Naive thymus-derived CD4-positive, alpha-beta T cell (primary cell): ENCODE measurements at regions not wholly inside any gene's neighbourhood (a gene's known extent, or its start where the extent isn't known, plus 50 kb on each side); places are given as distances from the start of the nearest gene placed in this dataset.

Experiments
- ATAC-seq: fragments of 150-1000 bp; cut with Tn5 transposase; 2 replicates; pipeline ENCODE4 v1.10.0; 2021; ENCODE audit warnings: mild to moderate bottlenecking, moderate library complexity
- CTCF ChIA-PET: fragments of 350-600 bp; sonication (Branson Sonifier 250); formaldehyde crosslinking; loops from one replicate; lab custom pipeline; 2021; ENCODE audit warnings: antibody characterized with exemption; lab: Charles Lee
- POLR2A ChIA-PET: fragments of 350-600 bp; sonication (Branson Sonifier 250); formaldehyde crosslinking; loops from one replicate; lab custom pipeline; 2021; ENCODE audit warnings: antibody characterized with exemption, inconsistent platforms; lab: Charles Lee
- DNase-seq, 9 donors: peaks; one replicate each; pipeline versions ENCODE4 v3.0.0 to v3.0.0-alpha.2; 2020 to 2022; ENCODE audit warnings: mixed read lengths in 1 of 9
- H3K27ac ChIP-seq: one replicate; pipeline ENCODE4 v1.7.0; 2013; ENCODE audit warnings: mild to moderate bottlenecking, low read depth, low read length, moderate library complexity
- H3K27me3 ChIP-seq, 2 donors: one replicate each; pipeline ENCODE4 v1.7.0; 2013; ENCODE audit warnings: low read length in 2 of 2, mild to moderate bottlenecking in 2 of 2, moderate library complexity in 2 of 2; ENCODE audit not compliant: control insufficient read depth in 2 of 2, insufficient read depth in 2 of 2
- H3K36me3 ChIP-seq, 3 experiments: 1 replicate in 2 of 3; 2 replicates in 1 of 3; pipeline ENCODE4 v1.7.0; 2013; ENCODE audit warnings: low read length in 3 of 3, mild to moderate bottlenecking in 3 of 3, moderate library complexity in 1 of 3; ENCODE audit not compliant: insufficient read depth in 3 of 3, control insufficient read depth in 2 of 3
- H3K4me1 ChIP-seq, 2 donors: one replicate each; pipeline ENCODE4 v1.7.0; 2013; ENCODE audit warnings: low read length in 2 of 2, mild to moderate bottlenecking in 2 of 2, moderate library complexity in 1 of 2; ENCODE audit not compliant: control insufficient read depth in 2 of 2, insufficient read depth in 2 of 2
- H3K4me3 ChIP-seq: 2 replicates; pipeline ENCODE4 v1.7.0; 2013; ENCODE audit warnings: mild to moderate bottlenecking, low read length
- H3K9me3 ChIP-seq, 3 experiments: 1 replicate in 2 of 3; 2 replicates in 1 of 3; pipeline ENCODE4 v1.7.0; 2013; ENCODE audit warnings: low read length in 3 of 3; ENCODE audit not compliant: control insufficient read depth in 2 of 3
- H3K27ac Mint-ChIP-seq, 9 donors: one replicate each; pipeline ENCODE4 v1.8.0; 2020 to 2022; ENCODE audit warnings: mixed read lengths in 9 of 9, mild to moderate bottlenecking in 8 of 9, moderate library complexity in 5 of 9, inconsistent platforms in 2 of 9
- H3K27me3 Mint-ChIP-seq, 5 donors: one replicate each; pipeline ENCODE4 v1.8.0; 2021 to 2022; ENCODE audit warnings: mixed read lengths in 5 of 5, mild to moderate bottlenecking in 1 of 5
- H3K36me3 Mint-ChIP-seq, 5 donors: one replicate each; pipeline ENCODE4 v1.8.0; 2020 to 2022; ENCODE audit warnings: mixed read lengths in 5 of 5, mild to moderate bottlenecking in 3 of 5, inconsistent platforms in 1 of 5
- H3K4me1 Mint-ChIP-seq, 7 donors: one replicate each; pipeline ENCODE4 v1.8.0; 2020 to 2022; ENCODE audit warnings: mixed read lengths in 7 of 7, mild to moderate bottlenecking in 3 of 7, inconsistent platforms in 1 of 7
- H3K4me3 Mint-ChIP-seq, 10 donors: one replicate each; pipeline ENCODE4 v1.8.0; 2020 to 2022; ENCODE audit warnings: mild to moderate bottlenecking in 10 of 10, mixed read lengths in 10 of 10, moderate library complexity in 6 of 10, inconsistent platforms in 2 of 10
- H3K9me3 Mint-ChIP-seq, 11 donors: one replicate each; pipeline ENCODE4 v1.8.0; 2020 to 2022; ENCODE audit warnings: mixed read lengths in 11 of 11, mild to moderate bottlenecking in 4 of 11, inconsistent platforms in 1 of 11, moderate library complexity in 1 of 11
- intact Hi-C, 2 donors: fragments of 100-400 bp; cut with micrococcal nuclease; formaldehyde crosslinking; loops; one replicate each; pipeline ENCODE4 v1.15.1; 2023

DNA sequence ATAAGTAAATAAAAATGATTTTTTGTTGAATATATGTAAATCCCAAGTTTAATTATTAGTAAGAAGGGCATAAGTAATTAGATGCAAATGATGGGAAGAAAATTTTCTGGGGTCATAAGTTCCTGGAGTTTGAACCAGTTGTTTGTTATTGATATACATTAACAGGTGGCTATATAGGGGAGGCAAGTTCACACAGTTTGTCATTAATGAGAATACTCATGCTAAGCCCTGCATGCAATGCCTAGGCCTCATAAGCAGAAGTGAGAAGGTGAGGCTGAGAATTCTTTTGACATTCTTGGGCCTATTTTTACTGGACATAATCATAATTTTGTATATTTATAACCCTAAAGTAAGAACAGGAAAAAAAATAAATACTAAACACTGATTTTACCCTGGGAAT lies 1210.7 kb upstream of the PCDH9 start:
- ChIA-PET CTCF (no interaction called here), POLR2A (no interaction called here)
- Histone ChIP-seq H3K27ac (no peak overlapping the region), H3K4me1 (no peaks in the 10 kb centered on the region), H3K27me3 (no peaks in the 10 kb centered on the region), H3K9me3 (peaks cover 0 to 6% (median 0%) of the 10 kb centered on the region in 3 experiments), H3K4me3 (no peak overlapping the region), H3K36me3 (no peaks in the 10 kb centered on the region)
- intact Hi-C loops = no loop called here
- H3K27ac Mint-ChIP-seq = no peak overlapping the region
- no peak for DNase-seq
- H3K36me3 Mint-ChIP-seq = no peaks in the 10 kb centered on the region
- no peaks in the 10 kb centered on the region for H3K4me1 Mint-ChIP-seq
- no peak overlapping the region for H3K4me3 Mint-ChIP-seq
- H3K9me3 Mint-ChIP-seq = peaks cover 0 to 12% (median 2%) of the 10 kb centered on the region in 11 donors
- no peaks in the 10 kb centered on the region for H3K27me3 Mint-ChIP-seq
- ATAC-seq = no peak

DNA sequence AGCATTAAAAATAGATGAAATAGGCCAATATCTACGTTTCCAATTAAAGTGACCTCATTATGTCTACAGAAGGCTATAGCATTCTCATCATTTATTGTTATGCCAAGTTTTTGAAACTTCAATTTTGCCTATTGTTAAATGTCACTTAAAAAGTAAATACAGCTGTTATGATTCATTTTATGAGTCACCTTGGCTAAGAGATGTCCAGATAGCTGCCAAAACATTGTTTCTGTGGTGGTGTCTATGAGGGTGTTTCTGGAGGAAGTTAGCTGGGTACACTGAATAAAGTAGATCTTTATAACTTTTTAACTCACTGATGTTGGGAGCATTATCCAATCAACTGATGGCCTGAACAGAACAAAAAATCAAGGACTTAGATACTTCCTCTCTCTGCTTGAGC lies 1209.7 kb upstream of the PCDH9 start:
- DNase-seq (no peak), ATAC-seq (no peak)
- H3K9me3 ChIP-seq = peaks cover 0 to 6% (median 0%) of the 10 kb centered on the region in 3 experiments
- H3K4me3 ChIP-seq = no peak overlapping the region
- H3K36me3 ChIP-seq = no peaks in the 10 kb centered on the region
- POLR2A ChIA-PET = no interaction called here
- Mint-ChIP-seq H3K9me3 (peaks cover 0 to 7% (median 0%) of the 10 kb centered on the region in 11 donors), H3K4me1 (no peaks in the 10 kb centered on the region), H3K27ac (no peak overlapping the region), H3K36me3 (no peaks in the 10 kb centered on the region), H3K27me3 (no peaks in the 10 kb centered on the region), H3K4me3 (no peak overlapping the region)
- no peaks in the 10 kb centered on the region for H3K27me3 ChIP-seq
- no peaks in the 10 kb centered on the region for H3K4me1 ChIP-seq
- intact Hi-C loops = no loop called here
- CTCF ChIA-PET = no interaction called here
- no peak overlapping the region for H3K27ac ChIP-seq

DNA sequence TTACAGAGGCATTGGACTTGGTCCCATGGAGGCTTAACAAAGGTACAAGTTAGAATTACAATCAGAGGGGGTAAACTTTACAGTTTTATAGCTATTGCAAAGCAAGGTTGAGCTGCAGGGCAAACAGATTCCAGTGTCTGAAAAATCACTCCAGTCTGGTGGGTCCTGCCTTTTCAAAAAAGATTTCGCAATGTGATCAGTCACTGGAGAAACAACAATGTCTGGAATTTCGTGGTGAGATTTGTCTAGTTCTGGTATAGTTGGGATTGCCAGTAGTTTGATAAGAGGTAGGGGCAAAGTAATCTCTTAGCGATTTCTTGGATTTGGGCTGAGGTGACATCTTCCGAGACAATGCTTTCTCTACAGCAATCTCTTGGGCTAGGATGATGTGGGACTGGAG lies 1198.2 kb upstream of the PCDH9 start:
- intact Hi-C loops = no loop called here
- Histone ChIP-seq H3K4me3 (no peak overlapping the region), H3K27ac (no peak overlapping the region), H3K36me3 (no peaks in the 10 kb centered on the region), H3K27me3 (no peaks in the 10 kb centered on the region), H3K4me1 (no peaks in the 10 kb centered on the region), H3K9me3 (no peaks in the 10 kb centered on the region)
- H3K36me3 Mint-ChIP-seq = no peaks in the 10 kb centered on the region
- no peak overlapping the region for H3K4me3 Mint-ChIP-seq
- no peak overlapping the region for H3K27ac Mint-ChIP-seq
- POLR2A ChIA-PET = no interaction called here
- ATAC-seq (no peak), DNase-seq (no peak)
- peaks cover 3 to 26% (median 12%) of the 10 kb centered on the region in 11 donors for H3K9me3 Mint-ChIP-seq
- H3K27me3 Mint-ChIP-seq = no peaks in the 10 kb centered on the region
- no peaks in the 10 kb centered on the region for H3K4me1 Mint-ChIP-seq
- CTCF ChIA-PET = no interaction called here

DNA sequence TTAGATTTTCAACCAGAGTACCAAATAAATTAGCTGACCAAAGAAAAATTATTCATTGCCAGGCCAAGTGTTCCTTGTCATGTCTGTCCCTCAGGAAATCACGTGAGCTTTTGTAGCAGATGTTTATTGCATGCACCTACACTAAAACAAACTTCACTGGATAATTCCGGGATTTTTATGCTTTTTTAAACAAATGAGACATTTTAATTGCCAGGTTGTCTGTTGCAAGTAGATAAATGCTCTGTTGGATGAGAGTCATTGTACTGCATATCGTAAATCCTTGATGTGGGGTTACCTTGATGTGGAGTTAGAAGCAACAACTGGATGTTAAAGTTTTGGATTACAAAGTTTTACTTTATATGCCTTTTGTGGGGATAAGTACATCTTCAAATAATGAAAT lies 1187.7 kb upstream of the PCDH9 start:
- H3K27ac Mint-ChIP-seq = no peak overlapping the region
- no peaks in the 10 kb centered on the region for H3K36me3 ChIP-seq
- H3K4me1 Mint-ChIP-seq = no peaks in the 10 kb centered on the region
- no peaks in the 10 kb centered on the region for H3K27me3 Mint-ChIP-seq
- H3K4me3 ChIP-seq = no peak overlapping the region
- peaks cover 0 to 5% (median 0%) of the 10 kb centered on the region in 5 donors for H3K36me3 Mint-ChIP-seq
- H3K4me3 Mint-ChIP-seq = no peak overlapping the region
- peaks cover 7 to 26% (median 15%) of the 10 kb centered on the region in 11 donors for H3K9me3 Mint-ChIP-seq
- intact Hi-C loops = no loop called here
- DNase-seq (no peak), ATAC-seq (no peak)
- H3K27me3 ChIP-seq = no peaks in the 10 kb centered on the region
- no peak overlapping the region for H3K27ac ChIP-seq
- H3K4me1 ChIP-seq = no peaks in the 10 kb centered on the region
- no peaks in the 10 kb centered on the region for H3K9me3 ChIP-seq
- ChIA-PET POLR2A (no interaction called here), CTCF (no interaction called here)

DNA sequence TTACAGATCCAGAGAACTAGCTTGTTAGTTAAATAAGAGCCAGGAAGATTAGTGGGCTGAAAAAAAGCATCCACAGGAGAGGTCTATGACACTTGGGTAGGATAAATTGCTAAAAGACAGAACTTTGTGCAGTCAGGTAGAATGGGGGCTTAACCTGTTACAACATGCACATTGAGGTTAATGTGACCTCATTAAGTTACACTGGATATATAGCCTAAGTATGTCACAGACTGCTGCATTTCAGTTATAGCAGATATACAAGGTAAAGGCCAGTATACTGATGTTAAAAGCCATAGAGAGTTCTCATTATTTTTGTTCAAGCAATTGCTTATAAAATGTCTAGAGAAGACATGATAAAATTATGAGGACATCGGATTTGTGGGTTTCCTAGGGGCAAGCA lies 1179.9 kb upstream of the PCDH9 start:
- POLR2A ChIA-PET = no interaction called here

DNA sequence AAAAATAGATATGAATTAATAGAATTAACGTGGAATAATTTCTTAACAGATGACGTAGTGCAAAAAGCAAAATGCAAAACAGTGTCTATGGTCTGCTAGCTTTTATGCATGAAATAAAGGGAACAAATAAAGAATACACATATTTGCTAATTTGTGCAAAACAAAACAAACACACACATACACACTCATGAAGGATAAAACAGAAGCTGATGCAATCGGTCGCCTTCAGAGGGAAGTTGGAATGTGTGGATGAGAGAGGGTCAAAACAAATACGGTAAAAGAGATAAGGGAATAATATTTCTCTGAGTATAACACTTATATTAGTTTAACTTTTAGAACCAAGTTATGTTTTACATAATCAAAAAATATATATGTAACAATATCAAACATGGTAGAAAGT lies 1160.9 kb upstream of the PCDH9 start:
- intact Hi-C loops = no loop called here
- POLR2A ChIA-PET = no interaction called here
- DNase-seq (no peak), ATAC-seq (no peak)
- Mint-ChIP-seq H3K4me3 (no peak overlapping the region), H3K36me3 (no peaks in the 10 kb centered on the region), H3K4me1 (no peaks in the 10 kb centered on the region), H3K27ac (no peak overlapping the region), H3K9me3 (peaks cover 3 to 18% (median 11%) of the 10 kb centered on the region in 11 donors), H3K27me3 (no peaks in the 10 kb centered on the region)
- Histone ChIP-seq H3K27me3 (no peaks in the 10 kb centered on the region), H3K4me3 (no peak overlapping the region), H3K9me3 (no peaks in the 10 kb centered on the region), H3K27ac (no peak overlapping the region), H3K4me1 (no peaks in the 10 kb centered on the region), H3K36me3 (no peaks in the 10 kb centered on the region)
- CTCF ChIA-PET = no interaction called here

More for the DNA sequence above, 1179.9 kb upstream of the PCDH9 start:
- H3K36me3 ChIP-seq = no peaks in the 10 kb centered on the region
- H3K27me3 ChIP-seq = no peaks in the 10 kb centered on the region
- peaks cover 0 to 35% (median 11%) of the 10 kb centered on the region in 11 donors for H3K9me3 Mint-ChIP-seq
- CTCF ChIA-PET = no interaction called here
- H3K27ac ChIP-seq = no peak overlapping the region
- H3K27ac Mint-ChIP-seq = no peak overlapping the region
- H3K9me3 ChIP-seq = no peaks in the 10 kb centered on the region
- no peak for ATAC-seq
- intact Hi-C loops = no loop called here
- DNase-seq = no peak
- H3K4me3 Mint-ChIP-seq = no peak overlapping the region
- no peaks in the 10 kb centered on the region for H3K4me1 Mint-ChIP-seq
- no peaks in the 10 kb centered on the region for H3K36me3 Mint-ChIP-seq
- H3K4me3 ChIP-seq = no peak overlapping the region
- no peaks in the 10 kb centered on the region for H3K4me1 ChIP-seq
- H3K27me3 Mint-ChIP-seq = no peaks in the 10 kb centered on the region

DNA sequence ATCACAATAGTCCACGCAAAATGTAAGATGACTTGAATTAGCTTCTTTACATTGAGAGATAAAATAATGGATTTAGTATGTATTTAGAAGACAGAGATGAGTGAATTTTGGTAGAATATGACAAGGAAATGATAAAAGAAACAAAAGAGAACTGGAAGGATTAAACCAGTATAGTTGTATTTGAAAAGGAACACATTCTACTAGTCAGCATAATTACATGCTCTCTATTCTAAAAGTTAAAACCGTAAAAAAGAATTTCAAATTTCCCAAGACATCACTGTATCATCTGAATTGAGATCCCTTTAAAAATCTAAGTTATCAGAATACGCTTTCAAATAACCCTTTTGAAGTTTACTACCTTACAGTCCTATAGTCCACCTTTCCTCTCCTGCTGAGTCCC lies 1156.7 kb upstream of the PCDH9 start:
- Mint-ChIP-seq H3K36me3 (no peaks in the 10 kb centered on the region), H3K4me3 (no peak overlapping the region), H3K27me3 (no peaks in the 10 kb centered on the region), H3K27ac (no peak overlapping the region), H3K9me3 (peaks cover 4 to 18% (median 6%) of the 10 kb centered on the region in 11 donors), H3K4me1 (no peaks in the 10 kb centered on the region)
- H3K27ac ChIP-seq = no peak overlapping the region
- no peaks in the 10 kb centered on the region for H3K27me3 ChIP-seq
- ATAC-seq (no peak), DNase-seq (no peak)
- ChIA-PET POLR2A (no interaction called here), CTCF (no interaction called here)
- intact Hi-C loops = no loop called here
- no peak overlapping the region for H3K4me3 ChIP-seq
- H3K36me3 ChIP-seq = no peaks in the 10 kb centered on the region
- no peaks in the 10 kb centered on the region for H3K4me1 ChIP-seq
- H3K9me3 ChIP-seq = no peaks in the 10 kb centered on the region
